Stomach (tissue), 8 donors: ENCODE measurements at regions not wholly inside any gene's neighbourhood (a gene's known extent, or its start where the extent isn't known, plus 50 kb on each side); places are given as distances from the start of the nearest gene placed in this dataset.

Experiments used
- DNase-seq, 2 donors: peaks; one replicate each; pipeline versions ENCODE4 v3.0.0 to v3.0.0-alpha.2; 2013 to 2019
- H3K27ac ChIP-seq, 5 donors: fragments of 200-600 bp in 4 of 5; sonication (generic) in 4 of 5; one replicate each; pipeline ENCODE4 v1.5.1; 2013 to 2019; ENCODE audit warnings: mild to moderate bottlenecking in 1 of 5, moderate library complexity in 1 of 5
- H3K27me3 ChIP-seq, 3 donors: fragments of 200-600 bp; sonication (generic); one replicate each; pipeline ENCODE4 v1.5.1; 2017 to 2019; ENCODE audit warnings: mixed run types in 1 of 3
- H3K36me3 ChIP-seq, 4 donors: fragments of 200-600 bp; sonication (generic); 1 replicate in 3 of 4; 2 replicates in 1 of 4; pipeline ENCODE4 v1.5.1; 2016 to 2019
- H3K4me1 ChIP-seq, 4 donors: fragments of 200-600 bp; sonication (generic); one replicate each; pipeline ENCODE4 v1.5.1; 2016 to 2019
- H3K4me3 ChIP-seq, 4 donors: fragments of 200-600 bp; sonication (generic) in 3 of 4; one replicate each; pipeline ENCODE4 v1.5.1; 2016 to 2019; ENCODE audit warnings: mild to moderate bottlenecking in 1 of 4
- H3K9me3 ChIP-seq, 4 donors: fragments of 200-600 bp; sonication (generic); one replicate each; pipeline ENCODE4 v1.5.1; 2016 to 2019
- CTCF ChIP-seq, 7 experiments: fragments of 450-650 bp in 4 of 7; fragments of 200-600 bp in 3 of 7; sonication (generic) in 3 of 7; IDR thresholded peaks; one replicate each; pipeline ENCODE4 v1.5.1; 2016 to 2019; ENCODE audit warnings: antibody characterized with exemption in 7 of 7, control low read depth in 2 of 7, mild to moderate bottlenecking in 1 of 7
- EP300 ChIP-seq: sonication (generic); formaldehyde crosslinking; IDR thresholded peaks from one replicate; pipeline ENCODE4 v1.6.1; 2017; ENCODE audit warnings: antibody characterized with exemption
- POLR2A ChIP-seq, 4 donors: fragments of 450-650 bp; IDR thresholded peaks; one replicate each; pipeline ENCODE4 v1.6.1; 2016; ENCODE audit warnings: antibody characterized with exemption in 4 of 4, control low read depth in 2 of 4, mild to moderate bottlenecking in 1 of 4, moderate library complexity in 1 of 4
- POLR2AphosphoS5 ChIP-seq, 3 donors: sonication (generic); formaldehyde crosslinking; IDR thresholded peaks; one replicate each; pipeline ENCODE4 v1.6.1; 2016; ENCODE audit warnings: antibody characterized with exemption in 3 of 3
- WGBS, 5 donors: extraction: QIAGEN DNeasy Blood & Tissue Kit in 3 of 5; methylation state at CpG; one replicate each; pipeline versions ENCODE4 v1.1.5 to v1.1.7; 2013 to 2018; 5-methylcytosine and 5-hydroxymethylcytosine counted together
- intact Hi-C: fragments of 100-400 bp; cut with DNase I; formaldehyde crosslinking; loops from one replicate; pipeline ENCODE4 v1.15.1; 2023; ENCODE audit warnings: low total_unique reads
- donor health status: healthy with polysubstance abuse.
- donor health status: Bipolar disorder and iron deficiency.
- donor health status: healthy.

GRCh38 chr12:115001571-115002180, 317.7 kb upstream of the TBX3 start:
- Histone ChIP-seq H3K36me3 (no peaks in the 10 kb centered on the region), H3K4me1 (peaks cover 6 to 10% (median 9%) of the 10 kb centered on the region in 4 donors), H3K9me3 (no peaks in the 10 kb centered on the region), H3K27me3 (no peaks in the 10 kb centered on the region), H3K27ac (no peak overlapping the region), H3K4me3 (no peak overlapping the region)
- intact Hi-C loops = no loop called here
- WGBS, 5 donors = 38 to 65% (median 46%) methylated on average over 9 of the region's 9 CpGs
- no peak for DNase-seq
- TF ChIP-seq POLR2A (IDR thresholded peaks at IDR 0.05) (no peak), POLR2AphosphoS5 (IDR thresholded peaks at IDR 0.05) (no peak), EP300 (no peak), CTCF (IDR thresholded peaks at IDR 0.05) (no peak)

GRCh38 chr12:115000038-115000437, 316.1 kb upstream of the TBX3 start:
- H3K27ac ChIP-seq = no peak overlapping the region
- no peaks in the 10 kb centered on the region for H3K9me3 ChIP-seq
- H3K4me3 ChIP-seq = no peak overlapping the region
- intact Hi-C loops = no loop called here
- 32 to 45% (median 35%) methylated on average over 4 of the region's 4 CpGs for WGBS, 5 donors
- H3K27me3 ChIP-seq = no peaks in the 10 kb centered on the region
- peaks cover 6 to 10% (median 9%) of the 10 kb centered on the region in 4 donors for H3K4me1 ChIP-seq
- TF ChIP-seq POLR2AphosphoS5 (IDR thresholded peaks at IDR 0.05) = no peak
- no peaks in the 10 kb centered on the region for H3K36me3 ChIP-seq
- no peak for DNase-seq

- peaks cover 6 to 10% (median 9%) of the 10 kb centered on the region in 4 donors for H3K4me1 ChIP-seq
- intact Hi-C loops = no loop called here
- TF ChIP-seq POLR2A (IDR thresholded peaks at IDR 0.05) = no peak
- no peak for TF ChIP-seq POLR2AphosphoS5 (IDR thresholded peaks at IDR 0.05)
- TF ChIP-seq EP300 = no peak
- TF ChIP-seq CTCF (IDR thresholded peaks at IDR 0.05) = no peak
- H3K4me3 ChIP-seq = no peak overlapping the region
- H3K36me3 ChIP-seq = no peaks in the 10 kb centered on the region
- 22 to 40% (median 34%) methylated on average over 3 of the region's 3 CpGs for WGBS, 5 donors
- H3K9me3 ChIP-seq = no peaks in the 10 kb centered on the region
- H3K27me3 ChIP-seq = no peaks in the 10 kb centered on the region
- no peak for DNase-seq
- H3K27ac ChIP-seq = no peak overlapping the region
Observed at GRCh38 chr12:114998750-114999128, 314.8 kb upstream of the TBX3 start.

- Histone ChIP-seq H3K4me3 (no peak overlapping the region), H3K27me3 (no peaks in the 10 kb centered on the region), H3K9me3 (no peaks in the 10 kb centered on the region), H3K4me1 (peaks cover 6 to 10% (median 9%) of the 10 kb centered on the region in 4 donors), H3K36me3 (no peaks in the 10 kb centered on the region), H3K27ac (no peak overlapping the region)
- DNase-seq = no peak
- intact Hi-C loops = no loop called here
- TF ChIP-seq POLR2A (IDR thresholded peaks at IDR 0.05) (no peak), EP300 (no peak)
- 47 to 76% (median 59%) methylated on average over 2 of the region's 2 CpGs for WGBS, 5 donors
Observed at GRCh38 chr12:114998118-114998749, 314.3 kb upstream of the TBX3 start.

GRCh38 chr12:114996382-114996781, 312.4 kb upstream of the TBX3 start:
- no peak for TF ChIP-seq POLR2AphosphoS5 (IDR thresholded peaks at IDR 0.05)
- no peak for TF ChIP-seq CTCF (IDR thresholded peaks at IDR 0.05)
- no peak for TF ChIP-seq POLR2A (IDR thresholded peaks at IDR 0.05)
- no peak for TF ChIP-seq EP300
- H3K27me3 ChIP-seq = no peaks in the 10 kb centered on the region
- H3K4me3 ChIP-seq = no peak overlapping the region
- intact Hi-C loops = no loop called here
- H3K9me3 ChIP-seq = no peaks in the 10 kb centered on the region
- peaks cover 5 to 10% (median 7%) of the 10 kb centered on the region in 4 donors for H3K4me1 ChIP-seq
- no peak overlapping the region for H3K27ac ChIP-seq
- H3K36me3 ChIP-seq = no peaks in the 10 kb centered on the region
- no peak for DNase-seq
- WGBS, 5 donors = 72 to 87% (median 77%) methylated on average over 5 of the region's 5 CpGs
